GM12878 (cell line): ENCODE measurements at regions not wholly inside any gene's neighbourhood (a gene's known extent, or its start where the extent isn't known, plus 50 kb on each side); places are given as distances from the start of the nearest gene placed in this dataset.

Source experiments
- ATAC-seq: fragments of 200-7000 bp; cut with Tn5 transposase; 3 replicates; pipeline ENCODE4 v1.9.1; 2020; ENCODE audit warnings: mild to moderate bottlenecking, moderate library complexity
- BruUV-seq: library from RNA; stranded (reverse); fragments of 400-500 nt; replicated peaks from 2 replicates; lab custom pipeline; 2021; lab: Mats Ljungman, UMichigan
- CTCF ChIA-PET: fragments of 300-600 bp; sonication (Branson Sonifier 250); formaldehyde crosslinking; extraction: SDS; loops from one replicate; lab custom pipeline; 2021; ENCODE audit warnings: inconsistent platforms; lab: Yijun Ruan, JAX
- POLR2A ChIA-PET: fragments of 350-600 bp; formaldehyde crosslinking; extraction: SDS; loops from one replicate; lab custom pipeline; 2021; ENCODE audit warnings: inconsistent platforms; lab: Charles Lee
- RAD21 ChIA-PET: fragments of 300-600 bp; sonication (Branson Sonifier 250); formaldehyde crosslinking; loops from one replicate; lab custom pipeline; 2023; ENCODE audit warnings: antibody characterized with exemption; ENCODE audit not compliant: unreplicated experiment; lab: Charles Lee
- SMC1A ChIA-PET: fragments of 300-600 bp; sonication (Branson Sonifier 250); formaldehyde crosslinking; loops from one replicate; lab custom pipeline; 2023; ENCODE audit not compliant: unreplicated experiment, uncharacterized antibody; lab: Charles Lee
- DNase-seq: peaks from one replicate; pipeline ENCODE4 v3.0.0-alpha.2; 2011; ENCODE audit warnings: low read depth, low spot score
- FAIRE-seq: peaks from 3 replicates; lab custom pipeline; 2011; peaks lifted over from hg19 to GRCh38; lab: Jason Lieb, UNC
- H2AFZ ChIP-seq: 2 replicates; pipeline ENCODE4 v1.6.0; 2011; ENCODE audit warnings: low read depth, low read length, control low read depth; ENCODE audit not compliant: control insufficient read depth
- H3K27ac ChIP-seq: 2 replicates; pipeline ENCODE4 v1.5.1; 2011; ENCODE audit warnings: control low read depth; ENCODE audit not compliant: control insufficient read depth, insufficient read depth
- H3K27me3 ChIP-seq, 2 experiments: replicated peaks in 1 of 2; 2 replicates each; pipeline versions ENCODE4 v1.6.0 to v1.6.1; 2011; ENCODE audit warnings: low read length in 1 of 2; ENCODE audit not compliant: control insufficient read depth in 2 of 2, insufficient read depth in 2 of 2
- H3K36me3 ChIP-seq, 2 experiments: 2 replicates each; pipeline ENCODE4 v1.5.1; 2011; ENCODE audit warnings: low read length in 1 of 2; ENCODE audit not compliant: control insufficient read depth in 2 of 2, insufficient read depth in 2 of 2
- H3K4me1 ChIP-seq: 2 replicates; pipeline ENCODE4 v1.6.1; 2011; ENCODE audit warnings: mild to moderate bottlenecking, low read length, moderate library complexity, mixed read lengths; ENCODE audit not compliant: control insufficient read depth, insufficient read depth
- H3K4me2 ChIP-seq: 2 replicates; pipeline ENCODE4 v1.6.0; 2011; ENCODE audit warnings: control low read depth; ENCODE audit not compliant: control insufficient read depth, insufficient read depth
- H3K4me3 ChIP-seq: fragments of 200-600 bp; sonication (generic); 2 replicates; pipeline ENCODE4 v1.5.1; 2016
- H3K79me2 ChIP-seq: 2 replicates; pipeline ENCODE4 v1.6.0; 2011; ENCODE audit warnings: low read length; ENCODE audit not compliant: control insufficient read depth, insufficient read depth
- H3K9ac ChIP-seq: 2 replicates; pipeline ENCODE4 v1.8.0; 2011; ENCODE audit warnings: low read length, control low read depth, mixed read lengths; ENCODE audit not compliant: control insufficient read depth, insufficient read depth
- H3K9me3 ChIP-seq: replicated peaks from 3 replicates; pipeline ENCODE4 v1.5.1; 2011; ENCODE audit warnings: mild to moderate bottlenecking, low read length; ENCODE audit not compliant: control insufficient read depth, insufficient read depth
- H4K20me1 ChIP-seq: 2 replicates; pipeline ENCODE4 v1.6.0; 2011; ENCODE audit not compliant: control insufficient read depth, insufficient read depth
- HDGF ChIP-seq: fragments of 450-650 bp; IDR thresholded peaks from 2 replicates; pipeline ENCODE4 v1.6.1; 2016; ENCODE audit warnings: antibody characterized with exemption
- MTA2 ChIP-seq: fragments of 450-650 bp; IDR thresholded peaks from 2 replicates; pipeline ENCODE4 v1.6.1; 2016; ENCODE audit warnings: low read depth, mild to moderate bottlenecking, moderate library complexity
- WGBS: methylation state at CpG from one replicate; pipeline ENCODE4 v1.1.6; 2016; ENCODE audit warnings: low lambda C conversion rate; ENCODE audit not compliant: insufficient replicate concordance, insufficient coverage; ENCODE audit errors: missing lambda C conversion rate; 5-methylcytosine and 5-hydroxymethylcytosine counted together
- in situ Hi-C: fragments of 300-500 bp; cut with MboI; formaldehyde crosslinking; loops from 9 replicates; pipeline ENCODE4 v1.14.3; 2018; ENCODE audit warnings: mixed read lengths
- intact Hi-C: fragments of 100-400 bp; cut with micrococcal nuclease; formaldehyde crosslinking; loops from one replicate; pipeline ENCODE4 v1.14.2; 2022; ENCODE audit not compliant: unreplicated experiment
- TF ChIP-seq, protein P1 (sequence below): fragments of 450-650 bp; formaldehyde crosslinking; IDR thresholded peaks from 2 replicates; pipeline ENCODE4 v1.4.0; 2022; ENCODE audit warnings: mild to moderate bottlenecking, moderate library complexity
- TF ChIP-seq, protein P2 (sequence below): IDR thresholded peaks from 2 replicates; pipeline ENCODE4 v1.6.1; 2011; ENCODE audit warnings: borderline replicate concordance, low read depth, mild to moderate bottlenecking, moderate library complexity, low read length; ENCODE audit not compliant: insufficient read depth, poor library complexity, severe bottlenecking
- TF ChIP-seq, protein P3 (sequence below), 3 experiments: IDR thresholded peaks in 2 of 3; conservative IDR thresholded peaks in 1 of 3; 2 replicates each; pipeline ENCODE4 v1.5.1; 2011; ENCODE audit warnings: low read depth in 3 of 3, low read length in 3 of 3, mild to moderate bottlenecking in 3 of 3, control low read depth in 2 of 3, moderate library complexity in 2 of 3, inconsistent platforms in 1 of 3, mixed read lengths in 1 of 3; ENCODE audit not compliant: control insufficient read depth in 2 of 3, insufficient read depth in 1 of 3; ENCODE audit errors: extremely low read depth in 1 of 3

DNA sequence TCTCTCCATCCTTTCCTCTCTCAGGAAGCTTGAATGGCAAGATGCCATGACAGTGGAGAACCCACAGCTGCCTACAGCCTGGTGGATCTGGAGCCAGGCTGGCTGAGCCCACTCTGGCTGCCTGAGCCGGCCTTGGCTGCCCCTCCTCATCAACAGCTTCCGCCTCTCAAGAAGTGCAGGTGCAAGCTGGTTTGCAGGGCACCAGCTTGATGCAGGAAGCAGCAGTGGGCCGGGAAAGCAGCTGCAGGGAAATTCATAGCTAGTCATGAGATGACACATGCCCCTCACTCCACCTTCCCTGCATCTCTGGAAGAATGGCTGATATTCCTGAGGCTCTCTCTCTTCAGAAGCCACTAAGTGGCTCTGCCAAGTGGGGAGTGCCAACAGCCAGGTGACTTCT, 289.1 kb downstream of the RPS29 start (continued):
- TF ChIP-seq, protein P1, sequence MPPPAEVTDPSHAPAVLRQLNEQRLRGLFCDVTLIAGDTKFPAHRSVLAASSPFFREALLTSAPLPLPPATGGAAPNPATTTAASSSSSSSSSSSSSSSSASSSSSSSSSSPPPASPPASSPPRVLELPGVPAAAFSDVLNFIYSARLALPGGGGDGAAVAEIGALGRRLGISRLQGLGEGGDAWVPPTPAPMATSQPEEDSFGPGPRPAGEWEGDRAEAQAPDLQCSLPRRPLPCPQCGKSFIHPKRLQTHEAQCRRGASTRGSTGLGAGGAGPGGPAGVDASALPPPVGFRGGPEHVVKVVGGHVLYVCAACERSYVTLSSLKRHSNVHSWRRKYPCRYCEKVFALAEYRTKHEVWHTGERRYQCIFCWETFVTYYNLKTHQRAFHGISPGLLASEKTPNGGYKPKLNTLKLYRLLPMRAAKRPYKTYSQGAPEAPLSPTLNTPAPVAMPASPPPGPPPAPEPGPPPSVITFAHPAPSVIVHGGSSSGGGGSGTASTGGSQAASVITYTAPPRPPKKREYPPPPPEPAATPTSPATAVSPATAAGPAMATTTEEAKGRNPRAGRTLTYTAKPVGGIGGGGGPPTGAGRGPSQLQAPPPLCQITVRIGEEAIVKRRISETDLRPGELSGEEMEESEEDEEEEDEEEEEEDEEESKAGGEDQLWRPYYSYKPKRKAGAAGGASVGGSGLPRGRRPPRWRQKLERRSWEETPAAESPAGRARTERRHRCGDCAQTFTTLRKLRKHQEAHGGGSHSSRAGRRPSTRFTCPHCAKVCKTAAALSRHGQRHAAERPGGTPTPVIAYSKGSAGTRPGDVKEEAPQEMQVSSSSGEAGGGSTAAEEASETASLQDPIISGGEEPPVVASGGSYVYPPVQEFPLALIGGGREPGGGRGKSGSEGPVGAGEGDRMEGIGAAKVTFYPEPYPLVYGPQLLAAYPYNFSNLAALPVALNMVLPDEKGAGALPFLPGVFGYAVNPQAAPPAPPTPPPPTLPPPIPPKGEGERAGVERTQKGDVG (CRISPR knock-in tag): no peak

DNA sequence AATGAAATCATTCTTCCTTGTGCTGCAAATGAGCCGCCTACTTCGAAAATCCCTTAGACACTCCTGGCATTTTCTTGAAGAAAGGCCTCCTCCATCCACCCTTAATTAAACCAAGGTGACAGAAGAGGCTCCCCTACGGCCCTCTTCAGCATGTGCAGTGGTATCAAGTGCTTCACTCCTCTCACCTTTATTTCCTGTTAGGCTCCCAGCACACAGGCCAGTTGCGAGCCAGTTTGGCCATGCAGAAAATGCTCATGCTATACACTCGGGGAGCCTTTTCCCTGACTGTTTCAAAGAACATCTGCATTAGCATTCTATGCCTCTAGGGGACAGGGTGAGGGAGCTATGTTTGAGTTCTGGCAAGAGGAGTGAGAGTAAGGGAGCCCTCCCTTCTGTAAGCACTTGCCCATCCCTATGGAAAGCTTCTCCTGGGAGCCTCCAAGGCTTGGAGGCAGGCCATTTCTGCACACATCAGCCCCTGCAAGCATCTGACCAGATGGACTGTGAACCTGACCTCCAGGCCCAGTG, 291.5 kb downstream of the RPS29 start:
- no peaks in the 10 kb centered on the region for H3K36me3 ChIP-seq
- TF ChIP-seq, protein P2, sequence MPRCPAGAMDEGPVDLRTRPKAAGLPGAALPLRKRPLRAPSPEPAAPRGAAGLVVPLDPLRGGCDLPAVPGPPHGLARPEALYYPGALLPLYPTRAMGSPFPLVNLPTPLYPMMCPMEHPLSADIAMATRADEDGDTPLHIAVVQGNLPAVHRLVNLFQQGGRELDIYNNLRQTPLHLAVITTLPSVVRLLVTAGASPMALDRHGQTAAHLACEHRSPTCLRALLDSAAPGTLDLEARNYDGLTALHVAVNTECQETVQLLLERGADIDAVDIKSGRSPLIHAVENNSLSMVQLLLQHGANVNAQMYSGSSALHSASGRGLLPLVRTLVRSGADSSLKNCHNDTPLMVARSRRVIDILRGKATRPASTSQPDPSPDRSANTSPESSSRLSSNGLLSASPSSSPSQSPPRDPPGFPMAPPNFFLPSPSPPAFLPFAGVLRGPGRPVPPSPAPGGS: no peak
- TF ChIP-seq, protein P3, sequence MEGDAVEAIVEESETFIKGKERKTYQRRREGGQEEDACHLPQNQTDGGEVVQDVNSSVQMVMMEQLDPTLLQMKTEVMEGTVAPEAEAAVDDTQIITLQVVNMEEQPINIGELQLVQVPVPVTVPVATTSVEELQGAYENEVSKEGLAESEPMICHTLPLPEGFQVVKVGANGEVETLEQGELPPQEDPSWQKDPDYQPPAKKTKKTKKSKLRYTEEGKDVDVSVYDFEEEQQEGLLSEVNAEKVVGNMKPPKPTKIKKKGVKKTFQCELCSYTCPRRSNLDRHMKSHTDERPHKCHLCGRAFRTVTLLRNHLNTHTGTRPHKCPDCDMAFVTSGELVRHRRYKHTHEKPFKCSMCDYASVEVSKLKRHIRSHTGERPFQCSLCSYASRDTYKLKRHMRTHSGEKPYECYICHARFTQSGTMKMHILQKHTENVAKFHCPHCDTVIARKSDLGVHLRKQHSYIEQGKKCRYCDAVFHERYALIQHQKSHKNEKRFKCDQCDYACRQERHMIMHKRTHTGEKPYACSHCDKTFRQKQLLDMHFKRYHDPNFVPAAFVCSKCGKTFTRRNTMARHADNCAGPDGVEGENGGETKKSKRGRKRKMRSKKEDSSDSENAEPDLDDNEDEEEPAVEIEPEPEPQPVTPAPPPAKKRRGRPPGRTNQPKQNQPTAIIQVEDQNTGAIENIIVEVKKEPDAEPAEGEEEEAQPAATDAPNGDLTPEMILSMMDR (IDR thresholded peaks at IDR 0.05 in 2 of 3, conservative IDR thresholded peaks at IDR 0.05 in 1 of 3; ENCODE audit: control insufficient read depth in 2 of 3, extremely low read depth in 1 of 3, insufficient read depth in 1 of 3, low read depth in 3 of 3, low read length in 3 of 3): no peak
- TF ChIP-seq MTA2 (no peak), HDGF (no peak)
- no peaks in the 10 kb centered on the region for H3K9me3 ChIP-seq
- in situ Hi-C loops: no loop called here
- H3K27ac ChIP-seq: no peak overlapping the region
- RAD21 ChIA-PET: no interaction called here
- DNase-seq: no peak
- no peaks in the 10 kb centered on the region for H4K20me1 ChIP-seq
- no peak overlapping the region for H3K9ac ChIP-seq
- WGBS: 27% methylated on average over 5 of the region's 5 CpGs
- no peaks in the 10 kb centered on the region for H3K79me2 ChIP-seq
- FAIRE-seq: no peak
- no peak for ATAC-seq
- POLR2A ChIA-PET: no interaction called here
- SMC1A ChIA-PET: interaction anchor here (0.6 kb wide), 1 partner anchor 12 kb away, joined by 3 read pairs; no protein-coding TSS in a partner anchor
- intact Hi-C loops: no loop called here
- CTCF ChIA-PET: no interaction called here
- no TSS peak for BruUV-seq
- H3K4me1 ChIP-seq: no peaks in the 10 kb centered on the region
- H2AFZ ChIP-seq: no peak overlapping the region
- H3K4me2 ChIP-seq: no peak overlapping the region
- no peak overlapping the region for H3K4me3 ChIP-seq
- H3K27me3 ChIP-seq: no peaks in the 10 kb centered on the region
